ENCODE measurements at regions not wholly inside any gene's neighbourhood (a gene's known extent, or its start where the extent isn't known, plus 50 kb on each side); places are given as distances from the start of the nearest gene placed in this dataset.

- Histone ChIP-seq H3K36me3 (replicated peaks; ENCODE audit: insufficient read depth, low read depth) (no peaks in the 10 kb centered on the region), H3K27ac (no peak overlapping the region), H3K79me2 (no peaks in the 10 kb centered on the region), H3K4me1 (ENCODE audit: insufficient read depth) (no peaks in the 10 kb centered on the region), H4K20me1 (ENCODE audit: insufficient read depth, poor library complexity, severe bottlenecking) (no peaks in the 10 kb centered on the region), H2AFZ (no peak overlapping the region), H3K4me3 (no peak overlapping the region), H3K4me2 (no peak overlapping the region), H3K9me3 (ENCODE audit: low read depth) (no peaks in the 10 kb centered on the region), H3K9me2 (replicated peaks; ENCODE audit: insufficient read depth) (no peaks in the 10 kb centered on the region), H3K27me3 (no peaks in the 10 kb centered on the region)
- peak; percentile 15 for DNase-seq (ENCODE audit: low spot score)
- TF ChIP-seq EZH2 (IDR thresholded peaks at IDR 0.05; ENCODE audit: borderline replicate concordance) (no peak), CTCF (IDR thresholded peaks at IDR 0.05; ENCODE audit: poor library complexity) (peak; percentile 16)
- 78% methylated on average over 6 of the region's 6 CpGs for WGBS (ENCODE audit: low lambda C conversion rate, missing lambda C conversion rate)
Measured at GRCh38 chr2:51795248-51795888, 763.4 kb upstream of the NRXN1 start.

- 96% methylated on average over 3 of the region's 3 CpGs for WGBS (ENCODE audit: low lambda C conversion rate, missing lambda C conversion rate)
- Histone ChIP-seq H3K79me2 (no peaks in the 10 kb centered on the region), H3K27me3 (no peaks in the 10 kb centered on the region), H3K36me3 (replicated peaks; ENCODE audit: insufficient read depth, low read depth) (no peaks in the 10 kb centered on the region), H3K9me2 (replicated peaks; ENCODE audit: insufficient read depth) (no peaks in the 10 kb centered on the region), H3K4me3 (no peak overlapping the region), H2AFZ (no peak overlapping the region), H4K20me1 (ENCODE audit: insufficient read depth, poor library complexity, severe bottlenecking) (no peaks in the 10 kb centered on the region), H3K4me1 (ENCODE audit: insufficient read depth) (no peaks in the 10 kb centered on the region), H3K27ac (no peak overlapping the region), H3K4me2 (no peak overlapping the region), H3K9me3 (ENCODE audit: low read depth) (no peaks in the 10 kb centered on the region)
- TF ChIP-seq EZH2phosphoT487 (IDR thresholded peaks at IDR 0.05; ENCODE audit: low read depth, severe bottlenecking, unreplicated experiment) (no peak), CTCF (IDR thresholded peaks at IDR 0.05; ENCODE audit: poor library complexity) (no peak), EZH2 (IDR thresholded peaks at IDR 0.05; ENCODE audit: borderline replicate concordance) (no peak)
- no peak for DNase-seq (ENCODE audit: low spot score)
Measured at GRCh38 chr2:51791496-51791895, 759.6 kb upstream of the NRXN1 start.

GRCh38 chr2:51790854-51791253, 758.9 kb upstream of the NRXN1 start:
- Histone ChIP-seq H3K27me3 (no peaks in the 10 kb centered on the region), H3K4me3 (no peak overlapping the region), H4K20me1 (ENCODE audit: insufficient read depth, poor library complexity, severe bottlenecking) (no peaks in the 10 kb centered on the region), H2AFZ (no peak overlapping the region), H3K9me2 (replicated peaks; ENCODE audit: insufficient read depth) (no peaks in the 10 kb centered on the region), H3K4me2 (no peak overlapping the region), H3K4me1 (ENCODE audit: insufficient read depth) (no peaks in the 10 kb centered on the region), H3K9me3 (ENCODE audit: low read depth) (no peaks in the 10 kb centered on the region), H3K36me3 (replicated peaks; ENCODE audit: insufficient read depth, low read depth) (no peaks in the 10 kb centered on the region), H3K27ac (no peak overlapping the region), H3K79me2 (no peaks in the 10 kb centered on the region)
- TF ChIP-seq EZH2 (IDR thresholded peaks at IDR 0.05; ENCODE audit: borderline replicate concordance) (no peak), CTCF (IDR thresholded peaks at IDR 0.05; ENCODE audit: poor library complexity) (no peak), EZH2phosphoT487 (IDR thresholded peaks at IDR 0.05; ENCODE audit: low read depth, severe bottlenecking, unreplicated experiment) (no peak)
- 96% methylated on average over 2 of the region's 2 CpGs for WGBS (ENCODE audit: low lambda C conversion rate, missing lambda C conversion rate)
- DNase-seq (ENCODE audit: low spot score), result no peak

- H3K27me3 ChIP-seq, result no peaks in the 10 kb centered on the region
- no peaks in the 10 kb centered on the region for H3K36me3 ChIP-seq (replicated peaks; ENCODE audit: insufficient read depth, low read depth)
- H3K4me3 ChIP-seq, result no peak overlapping the region
- H4K20me1 ChIP-seq (ENCODE audit: insufficient read depth, poor library complexity, severe bottlenecking), result no peaks in the 10 kb centered on the region
- H3K4me2 ChIP-seq, result no peak overlapping the region
- no peak for DNase-seq (ENCODE audit: low spot score)
- H3K27ac ChIP-seq, result no peak overlapping the region
- H3K4me1 ChIP-seq (ENCODE audit: insufficient read depth), result no peaks in the 10 kb centered on the region
- no peaks in the 10 kb centered on the region for H3K9me3 ChIP-seq (ENCODE audit: low read depth)
- H3K9me2 ChIP-seq (replicated peaks; ENCODE audit: insufficient read depth), result no peaks in the 10 kb centered on the region
- TF ChIP-seq CTCF (IDR thresholded peaks at IDR 0.05; ENCODE audit: poor library complexity), result no peak
- TF ChIP-seq EZH2 (IDR thresholded peaks at IDR 0.05; ENCODE audit: borderline replicate concordance), result no peak
- no peak for TF ChIP-seq EZH2phosphoT487 (IDR thresholded peaks at IDR 0.05; ENCODE audit: low read depth, severe bottlenecking, unreplicated experiment)
- WGBS (ENCODE audit: low lambda C conversion rate, missing lambda C conversion rate), result 77% methylated on average over 2 of the region's 2 CpGs
- H2AFZ ChIP-seq, result no peak overlapping the region
- no peaks in the 10 kb centered on the region for H3K79me2 ChIP-seq
Measured at GRCh38 chr2:51789918-51790317, 758.0 kb upstream of the NRXN1 start.
